HG03039 (cell line): ENCODE measurements at regions not wholly inside any gene's neighbourhood (a gene's known extent, or its start where the extent isn't known, plus 50 kb on each side); places are given as distances from the start of the nearest gene placed in this dataset.

Source experiments
- ATAC-seq: cut with Tn5 transposase; IDR thresholded peaks from one replicate; pipeline ENCODE4 v1.9.1; 2021; ENCODE audit warnings: mild to moderate bottlenecking, moderate library complexity; ENCODE audit not compliant: unreplicated experiment

DNA sequence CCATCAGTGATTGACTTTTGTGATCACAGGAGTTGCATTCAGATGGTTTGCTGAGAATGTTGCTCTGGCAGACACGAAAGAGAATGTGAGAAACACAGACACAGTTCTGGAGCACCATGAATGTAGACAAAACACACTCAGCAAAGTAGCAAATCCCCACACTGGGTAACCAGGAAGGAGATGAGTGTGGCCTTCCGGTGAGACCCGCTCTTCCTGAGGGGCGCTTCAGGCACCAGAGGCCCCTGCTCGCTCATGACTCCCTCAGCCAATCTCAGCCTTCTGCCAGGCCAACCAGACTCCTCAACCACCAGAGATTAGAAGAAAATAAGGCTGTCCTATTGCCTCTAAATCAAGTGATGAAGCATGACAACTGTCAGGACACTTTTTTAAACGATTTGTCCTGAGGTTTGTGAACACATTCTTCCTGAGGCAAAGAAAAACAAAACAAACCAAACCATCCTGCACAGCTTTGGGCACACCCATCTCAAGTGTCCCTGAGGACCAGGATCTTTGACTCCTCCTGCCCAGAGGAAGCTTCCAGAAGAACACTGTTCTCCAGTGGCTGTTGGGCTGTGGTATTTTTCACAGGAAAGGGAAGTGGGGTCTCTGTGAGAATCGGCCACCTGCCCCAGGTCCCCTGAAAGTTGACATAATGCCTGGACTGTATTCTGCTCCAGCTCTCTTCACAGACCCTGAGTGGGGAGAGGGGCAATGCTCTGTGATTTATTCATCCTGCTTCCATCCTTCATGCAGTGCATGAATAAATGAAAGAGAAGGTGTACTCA lies 152.8 kb downstream of the BCL11A start:
- ATAC-seq = no peak

- ATAC-seq = no peak
Observed at GRCh38 chr2:60394463-60394862, 159.0 kb downstream of the BCL11A start.

DNA sequence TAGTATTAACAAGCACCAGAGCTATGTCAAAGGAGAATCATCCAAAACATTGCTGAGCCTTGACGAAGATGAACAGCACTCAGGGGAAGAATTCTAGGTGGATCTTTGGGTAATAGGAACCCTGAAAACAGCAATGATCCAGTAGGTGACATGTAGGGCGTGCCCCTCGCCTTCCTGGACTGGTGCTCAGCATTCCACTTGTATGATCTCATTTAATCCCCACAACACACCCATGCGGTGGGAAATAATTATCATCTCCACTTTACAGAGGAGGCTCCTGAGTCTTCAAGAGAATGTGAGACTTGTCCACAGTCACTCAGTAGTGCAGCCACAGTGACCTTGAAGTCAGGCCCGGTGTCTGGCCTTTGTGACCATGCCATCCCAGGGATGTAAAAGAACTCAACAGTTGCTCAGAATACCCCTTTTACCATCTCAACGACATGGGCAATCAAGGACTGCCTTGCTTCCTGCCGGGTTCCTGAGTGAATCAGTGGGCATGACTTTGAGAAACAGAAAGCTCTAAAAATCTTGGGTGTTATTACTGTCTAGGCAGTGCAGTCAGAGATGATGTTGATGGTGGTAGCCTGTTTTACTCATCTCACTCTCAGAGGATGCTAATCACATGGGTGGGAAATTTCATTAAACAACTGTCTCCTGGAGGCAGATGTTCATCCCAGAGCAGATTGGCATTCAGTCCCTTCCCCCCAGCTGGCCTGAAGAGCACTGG lies 161.6 kb downstream of the BCL11A start:
- peak; percentile 60 for ATAC-seq

- ATAC-seq = no peak
Observed at GRCh38 chr2:60391230-60391629, 162.2 kb downstream of the BCL11A start.

GRCh38 chr2:60386436-60386835 lies 167.0 kb downstream of the BCL11A start:
- ATAC-seq = no peak

DNA sequence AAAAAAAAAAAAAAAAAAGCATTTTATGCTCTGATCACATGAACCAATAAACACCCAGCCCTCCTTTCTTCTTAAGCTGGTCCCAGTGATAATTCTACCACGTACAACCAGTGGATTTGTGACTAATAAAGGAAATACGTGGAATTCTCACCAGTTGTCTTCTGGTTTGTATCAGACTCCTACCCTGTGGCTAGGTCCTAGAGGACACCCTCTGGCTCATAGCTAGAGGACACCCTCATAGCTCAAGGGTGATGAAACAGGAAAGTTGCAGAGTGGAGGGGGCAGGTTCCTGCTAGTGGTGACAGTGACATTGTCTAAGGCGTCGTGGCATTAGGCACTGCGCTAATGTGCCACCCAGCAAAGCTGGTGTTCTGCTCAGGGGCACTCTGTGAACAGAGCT lies 167.8 kb downstream of the BCL11A start:
- ATAC-seq = no peak

DNA sequence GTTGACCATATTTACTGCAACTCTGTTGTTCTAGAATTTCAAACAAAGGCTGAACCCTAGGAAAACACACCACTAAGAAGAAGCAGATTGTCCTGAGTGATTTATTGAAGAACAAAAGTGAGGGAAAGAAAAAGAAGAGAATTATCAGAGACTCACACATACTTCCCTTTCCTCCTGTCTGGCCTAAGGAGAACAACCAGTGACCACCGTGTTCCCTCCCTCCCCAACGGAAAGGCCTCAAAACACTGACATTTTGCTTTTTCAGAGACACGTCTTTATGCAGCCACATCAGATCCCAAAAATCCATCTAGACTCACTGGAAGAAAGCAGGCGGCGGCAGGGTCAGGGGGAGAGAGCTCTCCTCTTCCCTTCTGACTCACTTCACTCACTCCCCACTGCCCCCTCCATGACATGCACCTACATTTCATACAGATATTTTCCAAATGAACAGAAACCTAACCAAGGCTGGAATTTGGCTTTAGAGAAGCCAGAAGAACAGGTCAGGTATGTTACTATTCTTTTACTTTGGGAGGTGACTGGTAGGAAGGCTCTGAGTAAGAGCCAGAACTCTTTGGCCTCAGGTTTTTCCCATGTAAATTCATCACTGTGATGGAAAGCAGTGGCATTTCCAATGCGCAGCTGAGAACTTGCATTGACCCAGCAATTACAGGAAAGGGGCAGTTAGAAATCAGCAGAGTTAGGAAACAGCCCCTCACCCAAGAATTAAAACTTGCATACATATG lies 169.9 kb downstream of the BCL11A start:
- ATAC-seq = no peak

DNA sequence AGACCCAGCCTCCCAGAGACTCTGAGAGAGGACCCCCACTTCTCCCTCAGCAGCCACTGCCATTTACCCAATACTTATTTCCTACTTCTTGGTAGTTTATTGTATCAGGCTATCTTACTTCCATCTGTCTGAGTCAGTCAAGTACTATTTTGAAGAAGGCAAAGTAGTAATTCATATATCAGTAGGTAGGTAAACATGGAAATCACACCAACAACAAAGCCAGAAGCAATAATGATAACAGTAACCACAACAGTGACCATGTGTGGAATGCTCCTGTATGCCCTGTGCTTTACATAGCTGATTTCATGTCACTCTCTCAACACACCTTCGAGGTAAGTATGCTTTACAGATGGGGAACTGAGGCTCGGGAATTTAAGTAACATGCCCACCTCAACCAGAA lies 173.0 kb downstream of the BCL11A start:
- ATAC-seq = no peak

DNA sequence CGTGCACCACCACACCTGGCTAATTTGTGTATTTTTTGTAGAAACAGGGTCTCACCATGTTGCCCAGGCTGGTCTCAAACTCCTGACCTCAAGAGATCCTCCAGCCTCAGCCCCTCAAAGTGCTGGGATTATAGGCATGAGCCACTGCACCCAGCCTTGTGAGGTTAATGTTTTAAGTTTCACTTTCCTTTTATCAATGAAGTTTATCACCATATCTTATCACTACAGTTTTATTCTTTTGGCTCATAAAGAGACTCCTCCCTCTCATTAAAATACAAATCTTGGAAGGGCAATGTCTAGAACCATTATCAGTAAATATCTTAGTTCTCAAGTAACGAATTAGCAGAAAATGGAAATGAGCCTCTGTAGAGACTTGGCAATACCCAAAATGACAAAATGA lies 173.8 kb downstream of the BCL11A start:
- no peak for ATAC-seq

- no peak for ATAC-seq
Observed at GRCh38 chr2:60379216-60379615, 174.2 kb downstream of the BCL11A start.

GRCh38 chr2:60377825-60378224 lies 175.6 kb downstream of the BCL11A start:
- no peak for ATAC-seq

DNA sequence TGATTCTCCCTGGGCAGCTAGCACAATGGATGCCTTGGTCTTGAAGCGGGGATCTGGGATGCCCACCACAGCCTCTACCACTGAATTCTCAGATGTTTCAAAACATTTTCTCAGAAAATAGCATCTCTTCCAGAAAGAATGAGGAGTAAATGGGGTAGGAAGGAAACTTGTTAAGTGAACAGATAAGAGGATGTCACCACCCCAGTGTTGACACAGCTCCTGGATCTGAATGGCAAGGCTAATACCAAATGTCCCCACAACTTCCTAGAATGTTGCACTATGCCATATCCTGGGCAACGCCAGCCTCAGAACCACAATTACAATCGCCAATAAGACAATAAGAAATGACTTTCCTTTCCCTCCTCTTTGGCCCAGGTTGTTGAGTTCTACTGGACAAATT lies 177.2 kb downstream of the BCL11A start:
- no peak for ATAC-seq

DNA sequence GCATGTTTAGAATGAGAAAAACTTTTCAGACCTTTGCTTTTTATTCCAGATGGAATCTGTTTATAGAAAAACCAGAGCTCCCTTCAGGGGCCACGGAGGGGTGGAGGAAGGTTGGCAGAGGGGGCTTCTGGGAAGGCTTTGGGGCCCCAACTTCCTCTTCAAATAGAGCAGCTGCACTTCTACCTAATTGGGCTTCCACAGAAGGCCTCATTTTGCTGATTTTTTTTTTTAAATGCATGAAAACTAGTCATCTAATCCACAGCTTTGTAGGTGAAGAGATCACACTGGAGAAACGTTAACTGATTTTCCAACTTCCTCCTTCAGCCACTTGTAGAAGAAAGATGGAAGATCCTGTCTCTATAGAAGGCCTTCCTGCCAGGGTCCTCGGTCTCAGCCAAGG lies 181.8 kb downstream of the BCL11A start:
- no peak for ATAC-seq

GRCh38 chr2:60371219-60371618 lies 182.2 kb downstream of the BCL11A start:
- ATAC-seq = no peak

DNA sequence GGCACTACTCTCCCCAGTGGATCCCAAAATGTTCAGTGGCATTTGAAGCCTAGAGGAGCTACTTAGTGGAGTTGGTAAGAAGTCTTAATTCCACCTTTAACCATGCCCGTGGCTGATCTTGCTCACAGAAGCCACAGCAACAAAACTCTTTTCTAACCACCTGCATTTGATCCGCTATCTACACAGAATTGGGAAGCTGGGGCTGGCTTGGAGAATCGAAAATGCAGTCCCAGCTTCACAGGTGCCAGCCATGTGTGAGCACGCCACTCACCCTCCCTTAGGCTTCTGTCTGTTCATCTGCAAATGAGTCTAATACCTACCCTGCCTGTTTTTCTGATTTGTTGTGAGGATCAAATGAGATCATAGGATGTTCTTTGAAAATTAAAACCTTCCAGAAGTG lies 182.6 kb downstream of the BCL11A start:
- ATAC-seq = no peak

DNA sequence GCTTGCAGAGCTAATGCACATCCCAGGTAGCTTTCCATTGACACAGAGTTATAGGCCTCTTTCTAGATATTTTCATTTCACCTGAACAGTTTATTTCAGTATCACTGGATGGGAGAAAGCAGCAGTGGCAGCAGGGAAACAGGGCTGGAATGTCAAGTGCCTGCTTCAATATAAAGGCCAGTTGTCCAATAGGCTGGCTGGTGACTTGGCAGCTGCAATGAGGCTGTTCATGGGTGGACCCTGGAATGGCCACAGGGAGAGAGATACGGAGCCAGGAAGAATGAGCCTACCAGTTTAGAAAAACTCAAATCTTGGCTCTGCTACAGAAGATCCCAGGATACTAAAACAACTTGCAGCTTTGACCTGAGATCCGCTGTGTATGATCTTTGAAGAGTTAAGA lies 185.0 kb downstream of the BCL11A start:
- no peak for ATAC-seq

- no peak for ATAC-seq
Observed at GRCh38 chr2:60366135-60366712, 187.2 kb downstream of the BCL11A start.

- no peak for ATAC-seq
Observed at GRCh38 chr2:60365556-60365955, 187.9 kb downstream of the BCL11A start.

DNA sequence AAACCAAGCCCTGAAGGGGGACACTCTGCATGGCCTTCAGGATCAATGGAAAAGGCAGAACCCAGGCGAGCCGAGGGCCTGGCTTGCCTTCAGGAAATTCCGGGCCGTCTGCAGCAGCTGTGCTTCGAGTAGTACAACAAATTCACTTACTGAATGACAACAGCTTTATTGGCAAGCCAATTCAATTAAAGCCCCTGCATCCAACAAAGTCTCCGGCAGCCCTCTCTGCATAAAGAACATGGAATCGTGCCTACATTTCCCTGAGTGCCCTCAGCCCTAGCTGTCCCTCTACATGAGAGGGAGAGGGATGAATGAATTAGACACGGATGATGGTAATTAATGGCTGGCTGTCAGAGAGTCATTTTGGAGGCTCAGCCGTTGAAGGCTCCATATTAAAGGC lies 189.0 kb downstream of the BCL11A start:
- no peak for ATAC-seq

GRCh38 chr2:60361498-60361897 lies 192.0 kb downstream of the BCL11A start:
- ATAC-seq = no peak

GRCh38 chr2:60359569-60359968 lies 193.9 kb downstream of the BCL11A start:
- ATAC-seq = no peak
